CD4-positive, alpha-beta memory T cell (primary cell): ENCODE measurements at regions not wholly inside any gene's neighbourhood (a gene's known extent, or its start where the extent isn't known, plus 50 kb on each side); places are given as distances from the start of the nearest gene placed in this dataset.

Source experiments
- CTCF ChIA-PET: fragments of 350-600 bp; sonication (Branson Sonifier 250); formaldehyde crosslinking; loops from one replicate; lab custom pipeline; 2021; ENCODE audit warnings: inconsistent platforms; ENCODE audit not compliant: partially characterized antibody; lab: Charles Lee
- POLR2A ChIA-PET: fragments of 350-600 bp; sonication (Branson Sonifier 250); formaldehyde crosslinking; loops from one replicate; lab custom pipeline; 2021; ENCODE audit not compliant: partially characterized antibody; lab: Charles Lee
- DNase-seq, 5 donors: peaks; one replicate each; pipeline versions ENCODE4 v3.0.0 to v3.0.0-alpha.2; 2020 to 2022; ENCODE audit warnings: mixed read lengths in 1 of 5
- H3K27ac ChIP-seq: one replicate; pipeline ENCODE4 v1.7.0; 2013; ENCODE audit warnings: low read depth, low read length
- H3K27me3 ChIP-seq: 2 replicates; pipeline ENCODE4 v1.7.0; 2013; ENCODE audit warnings: mild to moderate bottlenecking, low read length, moderate library complexity; ENCODE audit not compliant: insufficient read depth
- H3K36me3 ChIP-seq: 2 replicates; pipeline ENCODE4 v1.7.0; 2013; ENCODE audit warnings: mild to moderate bottlenecking, low read length, moderate library complexity; ENCODE audit not compliant: insufficient read depth
- H3K4me1 ChIP-seq: 2 replicates; pipeline ENCODE4 v1.7.0; 2013; ENCODE audit warnings: mild to moderate bottlenecking, low read length, moderate library complexity; ENCODE audit not compliant: insufficient read depth
- H3K4me3 ChIP-seq, 2 donors: one replicate each; pipeline ENCODE4 v1.7.0; 2013; ENCODE audit warnings: low read length in 2 of 2, mild to moderate bottlenecking in 1 of 2
- H3K9me3 ChIP-seq, 2 donors: one replicate each; pipeline ENCODE4 v1.7.0; 2013; ENCODE audit warnings: low read length in 2 of 2, control low read depth in 1 of 2; ENCODE audit not compliant: control insufficient read depth in 1 of 2
- H3K27ac Mint-ChIP-seq, 7 donors: one replicate each; pipeline ENCODE4 v1.8.0; 2020 to 2021; ENCODE audit warnings: mixed read lengths in 7 of 7, mild to moderate bottlenecking in 6 of 7, inconsistent platforms in 3 of 7, moderate library complexity in 3 of 7
- H3K27me3 Mint-ChIP-seq, 2 donors: one replicate each; pipeline ENCODE4 v1.8.0; 2020 to 2021; ENCODE audit warnings: mixed read lengths in 2 of 2
- H3K36me3 Mint-ChIP-seq, 2 donors: one replicate each; pipeline ENCODE4 v1.8.0; 2020 to 2021; ENCODE audit warnings: mixed read lengths in 2 of 2, inconsistent platforms in 1 of 2, mild to moderate bottlenecking in 1 of 2
- H3K4me1 Mint-ChIP-seq, 4 donors: one replicate each; pipeline ENCODE4 v1.8.0; 2020 to 2021; ENCODE audit warnings: mixed read lengths in 4 of 4, mild to moderate bottlenecking in 1 of 4
- H3K4me3 Mint-ChIP-seq, 8 donors: one replicate each; pipeline ENCODE4 v1.8.0; 2020 to 2021; ENCODE audit warnings: mixed read lengths in 8 of 8, mild to moderate bottlenecking in 7 of 8, moderate library complexity in 6 of 8, inconsistent platforms in 3 of 8
- H3K9me3 Mint-ChIP-seq, 8 donors: one replicate each; pipeline ENCODE4 v1.8.0; 2020 to 2021; ENCODE audit warnings: mixed read lengths in 8 of 8, mild to moderate bottlenecking in 5 of 8, inconsistent platforms in 3 of 8, moderate library complexity in 1 of 8
- intact Hi-C: fragments of 100-400 bp; cut with micrococcal nuclease; formaldehyde crosslinking; loops from one replicate; pipeline ENCODE4 v1.15.1; 2023

GRCh38 chr13:68199271-68199670, 969.1 kb upstream of the PCDH9 start:
- Histone ChIP-seq H3K27ac (no peak overlapping the region), H3K27me3 (no peaks in the 10 kb centered on the region), H3K4me1 (no peaks in the 10 kb centered on the region), H3K9me3 (no peaks in the 10 kb centered on the region), H3K4me3 (no peak overlapping the region), H3K36me3 (no peaks in the 10 kb centered on the region)
- H3K4me1 Mint-ChIP-seq, result no peaks in the 10 kb centered on the region
- POLR2A ChIA-PET, result no interaction called here
- H3K36me3 Mint-ChIP-seq, result no peaks in the 10 kb centered on the region
- H3K4me3 Mint-ChIP-seq, result no peak overlapping the region
- intact Hi-C loops, result no loop called here
- H3K9me3 Mint-ChIP-seq, result peaks cover 0 to 8% (median 1%) of the 10 kb centered on the region in 8 donors
- CTCF ChIA-PET, result no interaction called here
- no peaks in the 10 kb centered on the region for H3K27me3 Mint-ChIP-seq
- no peak overlapping the region for H3K27ac Mint-ChIP-seq
- no peak for DNase-seq

DNA sequence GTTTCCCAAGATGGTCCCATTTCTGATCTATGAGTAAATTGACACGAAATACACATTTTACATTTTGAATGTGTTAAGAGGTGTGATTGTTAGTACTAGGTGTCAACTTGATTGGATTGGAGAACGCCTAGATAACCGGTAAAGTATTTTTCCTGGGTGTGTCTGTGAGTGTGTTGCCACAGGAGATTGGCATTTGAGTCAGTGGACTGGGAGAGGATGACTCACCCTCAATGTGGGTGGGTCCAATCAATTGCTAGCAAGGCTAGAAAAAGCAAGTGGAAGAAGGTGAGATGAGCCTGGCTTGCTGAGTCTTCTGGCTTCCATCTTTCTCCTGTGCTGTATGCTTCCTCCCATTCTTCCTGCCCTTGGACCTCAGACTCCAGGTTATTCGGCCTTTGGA, 960.7 kb upstream of the PCDH9 start:
- Mint-ChIP-seq H3K4me1 (no peaks in the 10 kb centered on the region), H3K36me3 (no peaks in the 10 kb centered on the region), H3K27me3 (no peaks in the 10 kb centered on the region), H3K4me3 (no peak overlapping the region), H3K27ac (no peak overlapping the region), H3K9me3 (peaks cover 0 to 17% (median 7%) of the 10 kb centered on the region in 8 donors)
- Histone ChIP-seq H3K27ac (no peak overlapping the region), H3K4me1 (no peaks in the 10 kb centered on the region), H3K4me3 (no peak overlapping the region), H3K27me3 (no peaks in the 10 kb centered on the region), H3K9me3 (no peaks in the 10 kb centered on the region), H3K36me3 (no peaks in the 10 kb centered on the region)
- CTCF ChIA-PET, result no interaction called here
- DNase-seq, result no peak
- intact Hi-C loops, result no loop called here
- POLR2A ChIA-PET, result no interaction called here

- CTCF ChIA-PET, result no interaction called here
- H3K9me3 ChIP-seq, result no peaks in the 10 kb centered on the region
Observed at GRCh38 chr13:68185444-68186141, 955.5 kb upstream of the PCDH9 start.

DNA sequence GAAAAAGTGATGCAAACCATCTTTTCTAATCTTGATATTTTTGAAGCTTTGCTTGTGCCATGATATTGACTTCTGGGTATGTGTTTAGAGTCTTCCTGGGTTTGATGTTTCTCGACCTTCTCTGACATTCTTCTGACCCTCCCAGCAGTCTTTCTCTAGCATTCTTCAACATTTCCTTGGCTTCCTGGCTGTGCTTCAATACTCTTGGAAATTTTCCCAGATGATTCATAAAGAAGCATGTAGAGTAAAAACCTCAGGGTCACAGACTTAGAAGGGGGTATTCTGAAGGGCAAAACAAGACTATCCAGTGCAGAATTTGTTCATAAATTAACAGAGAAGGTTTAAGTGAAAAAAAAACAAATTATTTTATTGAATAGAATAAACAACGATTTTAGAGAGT, 946.3 kb upstream of the PCDH9 start:
- Mint-ChIP-seq H3K27me3 (no peaks in the 10 kb centered on the region), H3K9me3 (peaks cover 0 to 20% (median 10%) of the 10 kb centered on the region in 8 donors), H3K4me1 (no peaks in the 10 kb centered on the region), H3K27ac (no peak overlapping the region), H3K36me3 (no peaks in the 10 kb centered on the region), H3K4me3 (no peak overlapping the region)
- Histone ChIP-seq H3K4me3 (no peak overlapping the region), H3K4me1 (no peaks in the 10 kb centered on the region), H3K27me3 (no peaks in the 10 kb centered on the region), H3K27ac (no peak overlapping the region), H3K36me3 (no peaks in the 10 kb centered on the region), H3K9me3 (no peaks in the 10 kb centered on the region)
- ChIA-PET CTCF (no interaction called here), POLR2A (no interaction called here)
- DNase-seq, result no peak
- intact Hi-C loops, result no loop called here

More at GRCh38 chr13:68185444-68186141, 955.5 kb upstream of the PCDH9 start:
- Mint-ChIP-seq H3K4me1 (no peaks in the 10 kb centered on the region), H3K27me3 (no peaks in the 10 kb centered on the region), H3K27ac (no peak overlapping the region), H3K36me3 (no peaks in the 10 kb centered on the region), H3K4me3 (no peak overlapping the region), H3K9me3 (peaks cover 0 to 8% (median 4%) of the 10 kb centered on the region in 8 donors)
- no peaks in the 10 kb centered on the region for H3K27me3 ChIP-seq
- intact Hi-C loops, result no loop called here
- H3K4me1 ChIP-seq, result no peaks in the 10 kb centered on the region
- H3K4me3 ChIP-seq, result no peak overlapping the region
- DNase-seq, result no peak
- POLR2A ChIA-PET, result no interaction called here
- no peaks in the 10 kb centered on the region for H3K36me3 ChIP-seq
- no peak overlapping the region for H3K27ac ChIP-seq

DNA sequence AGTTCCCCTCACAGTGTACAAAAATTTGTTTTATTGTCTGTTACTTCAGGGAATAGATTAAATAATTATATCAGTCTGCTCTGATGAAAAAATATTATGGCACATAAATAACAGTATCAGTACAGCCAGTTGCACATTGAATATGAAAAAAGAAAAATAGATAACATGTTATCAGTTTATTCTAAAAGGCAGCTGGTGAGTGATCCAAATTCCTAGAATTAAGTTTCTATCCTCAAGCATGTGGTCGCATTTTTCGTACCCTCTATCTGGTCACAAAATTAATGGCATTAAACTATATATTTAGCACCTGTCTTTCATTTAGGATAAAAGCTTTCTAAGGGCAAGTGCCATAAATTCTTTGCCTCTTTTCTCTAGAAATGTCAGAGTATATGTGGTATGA, 944.8 kb upstream of the PCDH9 start:
- Histone ChIP-seq H3K4me1 (no peaks in the 10 kb centered on the region), H3K36me3 (no peaks in the 10 kb centered on the region), H3K27me3 (no peaks in the 10 kb centered on the region), H3K27ac (no peak overlapping the region), H3K4me3 (no peak overlapping the region), H3K9me3 (no peaks in the 10 kb centered on the region)
- Mint-ChIP-seq H3K4me1 (no peaks in the 10 kb centered on the region), H3K9me3 (peaks cover 0 to 17% (median 8%) of the 10 kb centered on the region in 8 donors), H3K36me3 (no peaks in the 10 kb centered on the region), H3K4me3 (no peak overlapping the region), H3K27me3 (no peaks in the 10 kb centered on the region), H3K27ac (no peak overlapping the region)
- intact Hi-C loops, result no loop called here
- POLR2A ChIA-PET, result no interaction called here
- CTCF ChIA-PET, result no interaction called here
- DNase-seq, result no peak

DNA sequence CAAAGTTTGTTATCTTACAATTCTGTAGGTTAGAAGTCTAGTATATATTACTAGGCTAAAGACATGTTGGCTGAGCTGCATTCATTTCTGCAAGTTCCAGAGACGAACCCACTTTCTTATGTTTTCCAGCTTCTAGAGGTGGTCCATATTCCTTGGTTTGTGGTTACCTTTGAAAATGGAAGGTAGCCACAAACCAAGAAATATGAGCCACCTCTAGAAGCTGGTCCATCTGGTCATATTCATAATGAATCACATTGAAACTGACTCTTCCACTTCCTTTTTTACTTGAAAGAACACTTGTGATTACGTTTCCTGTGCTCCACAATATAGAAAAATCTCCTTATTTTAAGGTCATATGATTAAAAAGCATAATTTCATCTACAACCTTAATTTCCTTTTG, 943.0 kb upstream of the PCDH9 start:
- Mint-ChIP-seq H3K9me3 (peaks cover 0 to 14% (median 5%) of the 10 kb centered on the region in 8 donors), H3K36me3 (no peaks in the 10 kb centered on the region), H3K4me3 (no peak overlapping the region), H3K4me1 (no peaks in the 10 kb centered on the region), H3K27me3 (no peaks in the 10 kb centered on the region), H3K27ac (no peak overlapping the region)
- Histone ChIP-seq H3K9me3 (no peaks in the 10 kb centered on the region), H3K27ac (no peak overlapping the region), H3K27me3 (no peaks in the 10 kb centered on the region), H3K4me1 (no peaks in the 10 kb centered on the region), H3K36me3 (no peaks in the 10 kb centered on the region), H3K4me3 (no peak overlapping the region)
- intact Hi-C loops, result no loop called here
- POLR2A ChIA-PET, result no interaction called here
- DNase-seq, result no peak
- CTCF ChIA-PET, result no interaction called here

GRCh38 chr13:68170961-68171360, 940.8 kb upstream of the PCDH9 start:
- Mint-ChIP-seq H3K27me3 (no peaks in the 10 kb centered on the region), H3K4me1 (no peaks in the 10 kb centered on the region), H3K9me3 (peaks cover 0 to 10% (median 6%) of the 10 kb centered on the region in 8 donors), H3K27ac (no peak overlapping the region), H3K36me3 (no peaks in the 10 kb centered on the region), H3K4me3 (no peak overlapping the region)
- Histone ChIP-seq H3K4me3 (no peak overlapping the region), H3K27ac (no peak overlapping the region), H3K9me3 (no peaks in the 10 kb centered on the region), H3K36me3 (no peaks in the 10 kb centered on the region), H3K27me3 (no peaks in the 10 kb centered on the region), H3K4me1 (no peaks in the 10 kb centered on the region)
- DNase-seq, result peak in 1 of 5 donors; percentile 27
- intact Hi-C loops, result no loop called here
- POLR2A ChIA-PET, result no interaction called here
- CTCF ChIA-PET, result no interaction called here
